A549 (cell line): ENCODE measurements at regions not wholly inside any gene's neighbourhood (a gene's known extent, or its start where the extent isn't known, plus 50 kb on each side); places are given as distances from the start of the nearest gene placed in this dataset.

ENCODE experiments used
- MAFK ChIP-seq: fragments of 450-650 bp; IDR thresholded peaks from 2 replicates; pipeline ENCODE4 v1.6.1; 2014; ENCODE audit not compliant: partially characterized antibody
- RCOR1 ChIP-seq: fragments of 150-350 bp; IDR thresholded peaks from 2 replicates; pipeline ENCODE4 v1.6.1; 2014; ENCODE audit warnings: antibody characterized with exemption, low read length, low read depth
- RFX5 ChIP-seq: fragments of 450-650 bp; IDR thresholded peaks from 2 replicates; pipeline ENCODE4 v1.7.1; 2014; ENCODE audit warnings: antibody characterized with exemption, mild to moderate bottlenecking, moderate library complexity
- SMC3 ChIP-seq: fragments of >200 bp; sonication (Bioruptor Twin); formaldehyde crosslinking; IDR thresholded peaks from 3 replicates; pipeline ENCODE4 v1.6.1; 2018; ENCODE audit warnings: inconsistent platforms
- TF ChIP-seq, protein P1 (sequence below): fragments of >200 bp; sonication (Bioruptor Twin); formaldehyde crosslinking; IDR thresholded peaks from 3 replicates; pipeline ENCODE4 v1.5.1; 2016

DNA sequence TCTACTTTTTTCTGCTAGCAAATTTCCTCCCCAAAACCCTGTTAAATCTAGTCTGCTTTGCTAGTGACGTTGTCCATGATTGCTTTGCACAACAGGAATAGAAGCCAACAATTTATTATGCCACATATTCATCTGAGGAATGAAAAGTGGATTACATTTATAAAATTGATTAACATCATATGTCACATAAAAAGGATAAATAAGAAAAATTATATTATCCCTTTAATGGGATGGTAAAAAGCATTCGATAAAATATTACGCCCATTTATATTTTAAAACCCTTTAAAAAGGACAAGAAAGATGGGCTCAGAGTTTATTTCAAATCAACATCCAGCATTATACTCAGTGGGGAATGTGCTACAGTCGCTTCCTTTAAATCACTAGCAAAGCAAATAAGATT is 991.7 kb downstream of the DIAPH3 start:
- TF ChIP-seq, protein P1, sequence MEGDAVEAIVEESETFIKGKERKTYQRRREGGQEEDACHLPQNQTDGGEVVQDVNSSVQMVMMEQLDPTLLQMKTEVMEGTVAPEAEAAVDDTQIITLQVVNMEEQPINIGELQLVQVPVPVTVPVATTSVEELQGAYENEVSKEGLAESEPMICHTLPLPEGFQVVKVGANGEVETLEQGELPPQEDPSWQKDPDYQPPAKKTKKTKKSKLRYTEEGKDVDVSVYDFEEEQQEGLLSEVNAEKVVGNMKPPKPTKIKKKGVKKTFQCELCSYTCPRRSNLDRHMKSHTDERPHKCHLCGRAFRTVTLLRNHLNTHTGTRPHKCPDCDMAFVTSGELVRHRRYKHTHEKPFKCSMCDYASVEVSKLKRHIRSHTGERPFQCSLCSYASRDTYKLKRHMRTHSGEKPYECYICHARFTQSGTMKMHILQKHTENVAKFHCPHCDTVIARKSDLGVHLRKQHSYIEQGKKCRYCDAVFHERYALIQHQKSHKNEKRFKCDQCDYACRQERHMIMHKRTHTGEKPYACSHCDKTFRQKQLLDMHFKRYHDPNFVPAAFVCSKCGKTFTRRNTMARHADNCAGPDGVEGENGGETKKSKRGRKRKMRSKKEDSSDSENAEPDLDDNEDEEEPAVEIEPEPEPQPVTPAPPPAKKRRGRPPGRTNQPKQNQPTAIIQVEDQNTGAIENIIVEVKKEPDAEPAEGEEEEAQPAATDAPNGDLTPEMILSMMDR, result no peak
- TF ChIP-seq RFX5, result no peak
- TF ChIP-seq MAFK, result no peak
- TF ChIP-seq SMC3, result no peak
- no peak for TF ChIP-seq RCOR1
